ENCODE measurements at regions not wholly inside any gene's neighbourhood (a gene's known extent, or its start where the extent isn't known, plus 50 kb on each side); places are given as distances from the start of the nearest gene placed in this dataset.

DNA sequence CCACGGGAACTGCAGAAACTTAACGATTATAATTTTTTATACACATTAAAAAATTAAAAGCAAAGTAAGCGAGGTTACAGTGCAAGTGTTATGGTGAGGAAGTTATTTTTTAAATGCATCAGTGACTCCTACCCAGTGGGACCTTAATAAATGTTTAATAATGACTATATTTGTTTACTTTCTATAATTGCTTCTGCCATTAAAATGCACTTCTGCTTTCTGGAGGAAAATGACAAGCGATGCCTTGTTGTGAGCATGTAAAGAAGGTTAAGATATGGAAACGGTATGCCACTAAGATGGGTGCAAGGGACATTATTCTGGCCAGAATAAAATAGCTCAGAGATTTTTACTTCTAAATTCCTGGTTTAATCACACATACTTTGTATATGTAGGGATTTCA, 252.1 kb downstream of the CDH11 start:
- Histone ChIP-seq H3K4me3 (no peak overlapping the region), H3K36me3 (ENCODE audit: low read depth, missing control alignments) (no peaks in the 10 kb centered on the region), H3K27me3 (no peaks in the 10 kb centered on the region), H3K27ac (no peak overlapping the region), H3K9me3 (no peaks in the 10 kb centered on the region), H3K4me1 (no peaks in the 10 kb centered on the region)
- no peak for DNase-seq
- intact Hi-C loops (cut with DNase I; ENCODE audit: low total_unique reads): no loop called here
- WGBS, 2 donors: 81 to 86% methylated on average over 5 of the region's 5 CpGs
- TF ChIP-seq POLR2A (IDR thresholded peaks at IDR 0.05) (no peak), CTCF (IDR thresholded peaks at IDR 0.05) (no peak)

DNA sequence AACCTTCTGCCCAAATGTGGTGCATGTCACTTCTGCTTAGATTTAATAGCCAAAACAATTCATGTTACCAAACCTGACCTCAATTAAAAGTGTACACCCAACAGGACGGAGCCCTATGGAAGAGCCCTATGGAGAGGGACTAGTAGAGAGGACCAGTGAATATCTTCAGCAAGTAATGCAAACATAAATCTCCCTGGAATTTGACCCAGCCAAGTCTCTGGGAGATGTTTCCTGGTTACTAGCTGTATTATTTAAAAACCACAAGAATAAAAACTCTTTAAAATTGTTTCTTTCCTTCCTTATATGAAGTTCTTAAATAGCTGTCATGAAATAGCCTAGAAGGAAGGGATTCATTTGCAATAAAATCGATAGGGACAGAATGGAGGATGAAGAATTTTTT, 255.8 kb downstream of the CDH11 start:
- Histone ChIP-seq H3K27me3 (no peaks in the 10 kb centered on the region), H3K4me3 (no peak overlapping the region), H3K9me3 (no peaks in the 10 kb centered on the region), H3K36me3 (ENCODE audit: low read depth, missing control alignments) (no peaks in the 10 kb centered on the region), H3K27ac (no peak overlapping the region), H3K4me1 (no peaks in the 10 kb centered on the region)
- no peak for DNase-seq
- TF ChIP-seq POLR2A (IDR thresholded peaks at IDR 0.05) (no peak), CTCF (IDR thresholded peaks at IDR 0.05) (no peak)
- 95 to 97% methylated on average over 2 of the region's 2 CpGs for WGBS, 2 donors
- intact Hi-C loops (cut with DNase I; ENCODE audit: low total_unique reads): no loop called here

DNA sequence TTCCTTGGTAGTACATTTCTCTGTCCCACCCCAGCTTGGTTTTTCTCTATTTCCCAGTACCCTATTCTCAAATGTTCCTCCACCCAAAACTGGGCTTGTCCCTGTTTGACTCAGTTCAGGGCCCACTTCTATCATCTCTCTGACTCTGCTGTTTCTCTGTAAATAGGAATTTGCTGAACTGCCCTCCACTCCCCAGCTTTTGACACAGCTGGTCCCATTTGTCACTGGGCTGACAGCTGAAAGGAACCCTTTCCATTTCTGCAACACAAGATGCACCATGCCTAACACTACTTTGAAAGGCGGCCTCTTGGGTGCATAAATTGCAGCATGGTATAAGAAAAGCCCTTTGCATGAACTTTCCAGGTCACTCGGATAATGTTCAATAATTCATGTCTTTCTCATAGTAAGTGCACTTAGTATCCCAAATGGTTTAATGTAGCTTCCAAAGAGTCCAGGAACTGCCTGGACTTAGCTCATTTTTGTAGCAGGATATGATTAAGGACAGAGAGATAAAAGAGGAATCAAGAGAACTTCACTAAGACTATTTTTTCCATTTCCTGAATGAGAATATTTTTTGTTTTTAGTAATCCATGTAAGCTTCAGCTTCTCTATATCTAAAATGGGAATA, 256.7 kb downstream of the CDH11 start:
- Histone ChIP-seq H3K27ac (no peak overlapping the region), H3K4me1 (no peaks in the 10 kb centered on the region), H3K36me3 (ENCODE audit: low read depth, missing control alignments) (no peaks in the 10 kb centered on the region), H3K9me3 (no peaks in the 10 kb centered on the region), H3K4me3 (no peak overlapping the region), H3K27me3 (no peaks in the 10 kb centered on the region)
- TF ChIP-seq POLR2A (IDR thresholded peaks at IDR 0.05): no peak
- TF ChIP-seq CTCF (IDR thresholded peaks at IDR 0.05): no peak
- WGBS, 2 donors: 52 to 70% methylated on average over 2 of the region's 2 CpGs
- no peak for DNase-seq
- intact Hi-C loops (cut with DNase I; ENCODE audit: low total_unique reads): no loop called here

- WGBS, 2 donors: 48 to 58% methylated on average over 5 of the region's 5 CpGs
- intact Hi-C loops (cut with DNase I; ENCODE audit: low total_unique reads): no loop called here
- Histone ChIP-seq H3K27ac (no peak overlapping the region), H3K4me3 (no peak overlapping the region), H3K4me1 (no peaks in the 10 kb centered on the region), H3K36me3 (ENCODE audit: low read depth, missing control alignments) (no peaks in the 10 kb centered on the region), H3K9me3 (no peaks in the 10 kb centered on the region), H3K27me3 (no peaks in the 10 kb centered on the region)
- no peak for TF ChIP-seq CTCF (IDR thresholded peaks at IDR 0.05)
- TF ChIP-seq POLR2A (IDR thresholded peaks at IDR 0.05): no peak
- DNase-seq: no peak
Measured at GRCh38 chr16:64864232-64864809, 257.5 kb downstream of the CDH11 start.

- Histone ChIP-seq H3K36me3 (ENCODE audit: low read depth, missing control alignments) (no peaks in the 10 kb centered on the region), H3K9me3 (no peaks in the 10 kb centered on the region), H3K27me3 (no peaks in the 10 kb centered on the region), H3K4me1 (no peaks in the 10 kb centered on the region), H3K27ac (no peak overlapping the region), H3K4me3 (no peak overlapping the region)
- no peak for DNase-seq
- intact Hi-C loops (cut with DNase I; ENCODE audit: low total_unique reads): no loop called here
- TF ChIP-seq CTCF (IDR thresholded peaks at IDR 0.05) (no peak), POLR2A (IDR thresholded peaks at IDR 0.05) (no peak)
- WGBS, 2 donors: 80 to 84% methylated on average over 1 of the region's 1 CpG
Measured at GRCh38 chr16:64858076-64858475, 263.8 kb downstream of the CDH11 start.

Data from testis (tissue), 2 donors.